ENCODE measurements at regions not wholly inside any gene's neighbourhood (a gene's known extent, or its start where the extent isn't known, plus 50 kb on each side); places are given as distances from the start of the nearest gene placed in this dataset.
"Not testable (repeated sequence)": the region's sequence is repeated elsewhere in the genome, so short reads cannot be mapped to it uniquely, and the experiment has no call there.

- Histone ChIP-seq H3K27ac (ENCODE audit: low read depth in 1 of 2, low read length in 1 of 2) (no peak overlapping the region), H3K36me3 (ENCODE audit: control insufficient read depth in 2 of 2, insufficient read depth in 2 of 2, low read length in 1 of 2) (no peaks in the 10 kb centered on the region), H3K4me3 (ENCODE audit: low read length in 2 of 2) (no peak overlapping the region), H3K4me1 (ENCODE audit: control insufficient read depth in 2 of 2, insufficient read depth in 2 of 2, low read length in 2 of 2) (no peaks in the 10 kb centered on the region), H3K9me3 (ENCODE audit: control insufficient read depth in 2 of 2, insufficient read depth in 1 of 2, low read length in 1 of 2) (no peaks in the 10 kb centered on the region), H3K27me3 (ENCODE audit: control insufficient read depth in 2 of 2, insufficient read depth in 1 of 2, low read length in 1 of 2) (no peaks in the 10 kb centered on the region)
- 66% methylated on average over 2 of the region's 2 CpGs for WGBS
- no peak for DNase-seq (ENCODE audit: low read depth in 6 of 9, low spot score in 9 of 9)
These were observed 396.4 kb downstream of the PIK3C3 start for GRCh38 chr18:42351455-42351854.

GRCh38 chr18:42360716-42361115 lies 405.7 kb downstream of the PIK3C3 start:
- H3K9me3 ChIP-seq (ENCODE audit: control insufficient read depth in 2 of 2, insufficient read depth in 1 of 2, low read length in 1 of 2): no peaks in the 10 kb centered on the region

DNA sequence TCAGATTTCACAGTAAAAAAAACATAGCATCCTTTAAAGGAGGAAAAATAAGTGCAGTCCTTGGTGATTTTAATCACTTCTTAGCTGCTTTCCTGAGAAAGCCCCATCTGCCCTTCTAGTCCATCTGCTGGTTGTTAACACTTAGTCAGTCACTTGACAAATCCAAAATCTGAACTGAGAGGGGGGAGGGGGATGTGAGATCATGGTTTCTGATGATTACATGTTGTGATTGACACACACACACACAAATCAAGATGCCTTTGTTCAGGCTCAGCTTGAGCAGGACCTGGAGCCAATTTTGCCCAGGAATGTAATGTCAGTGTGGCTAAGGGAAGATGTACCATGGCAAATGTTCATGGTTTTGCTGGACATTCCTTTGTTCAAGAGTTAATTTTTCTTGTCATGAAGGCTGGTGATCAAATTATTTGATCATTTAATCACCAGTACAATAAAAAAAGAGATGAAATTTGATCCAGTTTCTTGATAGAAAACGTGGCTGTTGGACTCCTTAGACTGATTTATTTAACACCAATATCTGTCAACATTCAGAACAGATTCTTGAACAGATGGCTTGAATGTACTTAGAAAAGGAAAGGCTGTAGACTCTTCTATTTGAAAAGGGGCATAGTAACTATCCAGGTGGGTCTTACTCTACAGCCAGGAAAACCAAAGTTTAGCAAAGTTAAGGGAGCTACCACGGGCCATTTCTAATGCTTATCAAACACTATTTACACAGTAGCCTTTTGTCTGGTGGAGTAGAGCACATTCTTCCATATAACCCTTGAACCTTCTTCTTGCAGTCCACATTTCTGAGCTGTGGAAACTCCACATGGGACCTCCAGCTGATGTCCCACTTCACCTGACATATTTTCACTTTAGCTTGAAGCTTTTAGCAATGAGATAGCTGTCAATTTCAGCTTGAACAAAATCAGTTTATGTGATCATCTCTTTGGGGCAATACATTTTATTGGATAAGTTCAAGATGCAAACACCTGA lies 408.7 kb downstream of the PIK3C3 start:
- Histone ChIP-seq H3K4me1 (ENCODE audit: control insufficient read depth in 2 of 2, insufficient read depth in 2 of 2, low read length in 2 of 2) (no peaks in the 10 kb centered on the region), H3K27ac (ENCODE audit: low read depth in 1 of 2, low read length in 1 of 2) (no peak overlapping the region), H3K4me3 (ENCODE audit: low read length in 2 of 2) (no peak overlapping the region), H3K9me3 (ENCODE audit: control insufficient read depth in 2 of 2, insufficient read depth in 1 of 2, low read length in 1 of 2) (no peaks in the 10 kb centered on the region), H3K27me3 (ENCODE audit: control insufficient read depth in 2 of 2, insufficient read depth in 1 of 2, low read length in 1 of 2) (no peaks in the 10 kb centered on the region), H3K36me3 (ENCODE audit: control insufficient read depth in 2 of 2, insufficient read depth in 2 of 2, low read length in 1 of 2) (no peaks in the 10 kb centered on the region)
- no peak for DNase-seq (ENCODE audit: low read depth in 6 of 9, low spot score in 9 of 9)
- WGBS: 56% methylated on average over 2 of the region's 2 CpGs

More at GRCh38 chr18:42360716-42361115, 405.7 kb downstream of the PIK3C3 start:
- H3K27ac ChIP-seq (ENCODE audit: low read depth in 1 of 2, low read length in 1 of 2): no peak overlapping the region
- no peak for DNase-seq (ENCODE audit: low read depth in 6 of 9, low spot score in 9 of 9)
- no peaks in the 10 kb centered on the region for H3K4me1 ChIP-seq (ENCODE audit: control insufficient read depth in 2 of 2, insufficient read depth in 2 of 2, low read length in 2 of 2)
- no peaks in the 10 kb centered on the region for H3K27me3 ChIP-seq (ENCODE audit: control insufficient read depth in 2 of 2, insufficient read depth in 1 of 2, low read length in 1 of 2)
- no peaks in the 10 kb centered on the region for H3K36me3 ChIP-seq (ENCODE audit: control insufficient read depth in 2 of 2, insufficient read depth in 2 of 2, low read length in 1 of 2)
- no peak overlapping the region for H3K4me3 ChIP-seq (ENCODE audit: low read length in 2 of 2)

GRCh38 chr18:42364766-42365165 lies 409.7 kb downstream of the PIK3C3 start:
- Histone ChIP-seq H3K4me3 (ENCODE audit: low read length in 2 of 2) (no peak overlapping the region), H3K4me1 (ENCODE audit: control insufficient read depth in 2 of 2, insufficient read depth in 2 of 2, low read length in 2 of 2) (no peaks in the 10 kb centered on the region), H3K36me3 (ENCODE audit: control insufficient read depth in 2 of 2, insufficient read depth in 2 of 2, low read length in 1 of 2) (no peaks in the 10 kb centered on the region), H3K27ac (ENCODE audit: low read depth in 1 of 2, low read length in 1 of 2) (no peak overlapping the region), H3K27me3 (ENCODE audit: control insufficient read depth in 2 of 2, insufficient read depth in 1 of 2, low read length in 1 of 2) (no peaks in the 10 kb centered on the region), H3K9me3 (ENCODE audit: control insufficient read depth in 2 of 2, insufficient read depth in 1 of 2, low read length in 1 of 2) (no peaks in the 10 kb centered on the region)
- no peak for DNase-seq (ENCODE audit: low read depth in 6 of 9, low spot score in 9 of 9)
- WGBS: 69% methylated on average over 1 of the region's 1 CpG

- DNase-seq (ENCODE audit: low read depth in 6 of 9, low spot score in 9 of 9): no peak
- WGBS: 71% methylated on average over 1 of the region's 1 CpG
- no peaks in the 10 kb centered on the region for H3K27me3 ChIP-seq (ENCODE audit: control insufficient read depth in 2 of 2, insufficient read depth in 1 of 2, low read length in 1 of 2)
- H3K9me3 ChIP-seq (ENCODE audit: control insufficient read depth in 2 of 2, insufficient read depth in 1 of 2, low read length in 1 of 2): no peaks in the 10 kb centered on the region
- no peak overlapping the region for H3K27ac ChIP-seq (ENCODE audit: low read depth in 1 of 2, low read length in 1 of 2)
- no peak overlapping the region for H3K4me3 ChIP-seq (ENCODE audit: low read length in 2 of 2)
- H3K4me1 ChIP-seq (ENCODE audit: control insufficient read depth in 2 of 2, insufficient read depth in 2 of 2, low read length in 2 of 2): no peaks in the 10 kb centered on the region
- no peaks in the 10 kb centered on the region for H3K36me3 ChIP-seq (ENCODE audit: control insufficient read depth in 2 of 2, insufficient read depth in 2 of 2, low read length in 1 of 2)
These were observed 410.6 kb downstream of the PIK3C3 start for GRCh38 chr18:42365591-42365990.

DNA sequence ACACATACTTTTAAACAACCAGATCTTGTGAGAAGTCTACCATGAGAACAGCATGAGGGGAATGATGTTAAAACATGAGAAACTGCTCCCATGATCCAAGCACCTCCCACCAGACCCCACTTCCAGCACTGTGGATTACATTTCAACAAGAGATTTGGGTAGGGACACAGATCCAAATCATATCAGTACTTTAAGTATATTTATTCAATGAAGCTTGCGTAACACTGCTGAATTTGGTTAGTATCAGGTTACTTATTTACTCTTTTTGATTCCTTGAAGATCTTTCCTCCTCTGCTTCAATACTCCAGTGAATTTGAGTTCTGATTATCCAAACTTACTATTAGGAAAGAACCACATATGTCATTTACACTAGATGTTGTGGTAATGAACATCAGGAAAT lies 418.6 kb downstream of the PIK3C3 start:
- no peaks in the 10 kb centered on the region for H3K4me1 ChIP-seq (ENCODE audit: control insufficient read depth in 2 of 2, insufficient read depth in 2 of 2, low read length in 2 of 2)
- no peak overlapping the region for H3K4me3 ChIP-seq (ENCODE audit: low read length in 2 of 2)
- WGBS: 96% methylated on average over 1 of the region's 1 CpG
- H3K27ac ChIP-seq (ENCODE audit: low read depth in 1 of 2, low read length in 1 of 2): no peak overlapping the region
- no peak for DNase-seq (ENCODE audit: low read depth in 6 of 9, low spot score in 9 of 9)
- no peaks in the 10 kb centered on the region for H3K36me3 ChIP-seq (ENCODE audit: control insufficient read depth in 2 of 2, insufficient read depth in 2 of 2, low read length in 1 of 2)
- H3K9me3 ChIP-seq (ENCODE audit: control insufficient read depth in 2 of 2, insufficient read depth in 1 of 2, low read length in 1 of 2): no peaks in the 10 kb centered on the region
- no peaks in the 10 kb centered on the region for H3K27me3 ChIP-seq (ENCODE audit: control insufficient read depth in 2 of 2, insufficient read depth in 1 of 2, low read length in 1 of 2)

- H3K4me1 ChIP-seq (ENCODE audit: control insufficient read depth in 2 of 2, insufficient read depth in 2 of 2, low read length in 2 of 2): no peaks in the 10 kb centered on the region
- no peaks in the 10 kb centered on the region for H3K27me3 ChIP-seq (ENCODE audit: control insufficient read depth in 2 of 2, insufficient read depth in 1 of 2, low read length in 1 of 2)
- H3K4me3 ChIP-seq (ENCODE audit: low read length in 2 of 2): no peak overlapping the region
- H3K9me3 ChIP-seq (ENCODE audit: control insufficient read depth in 2 of 2, insufficient read depth in 1 of 2, low read length in 1 of 2): no peaks in the 10 kb centered on the region
- H3K27ac ChIP-seq (ENCODE audit: low read depth in 1 of 2, low read length in 1 of 2): no peak overlapping the region
- no peak for DNase-seq (ENCODE audit: low read depth in 6 of 9, low spot score in 9 of 9)
- H3K36me3 ChIP-seq (ENCODE audit: control insufficient read depth in 2 of 2, insufficient read depth in 2 of 2, low read length in 1 of 2): no peaks in the 10 kb centered on the region
These were observed 419.9 kb downstream of the PIK3C3 start for GRCh38 chr18:42374961-42375360.

DNA sequence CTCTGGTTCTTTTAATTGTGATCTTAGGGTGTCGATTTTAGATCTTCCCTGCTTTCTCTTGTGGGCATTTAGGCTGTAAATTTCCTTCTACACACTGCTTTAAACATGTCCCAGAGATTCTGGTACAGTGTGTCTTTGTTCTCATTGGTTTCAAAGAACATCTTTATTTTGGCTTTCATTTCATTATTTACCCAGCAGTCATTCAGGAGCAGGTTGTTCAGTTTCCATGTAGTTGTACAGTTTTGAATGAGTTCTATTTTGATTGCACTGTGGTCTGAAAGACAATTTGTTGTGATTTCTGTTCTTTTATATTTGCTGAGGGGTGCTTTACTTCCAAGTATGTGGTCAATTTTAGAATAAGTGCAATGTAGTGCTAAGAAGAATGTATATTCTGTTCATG lies 423.8 kb downstream of the PIK3C3 start:
- DNase-seq (ENCODE audit: low read depth in 6 of 9, low spot score in 9 of 9); H3K4me1 ChIP-seq (ENCODE audit: control insufficient read depth in 2 of 2, insufficient read depth in 2 of 2, low read length in 2 of 2); H3K27ac ChIP-seq (ENCODE audit: low read depth in 1 of 2, low read length in 1 of 2); H3K36me3 ChIP-seq (ENCODE audit: control insufficient read depth in 2 of 2, insufficient read depth in 2 of 2, low read length in 1 of 2); H3K27me3 ChIP-seq (ENCODE audit: control insufficient read depth in 2 of 2, insufficient read depth in 1 of 2, low read length in 1 of 2); H3K4me3 ChIP-seq (ENCODE audit: low read length in 2 of 2); H3K9me3 ChIP-seq (ENCODE audit: control insufficient read depth in 2 of 2, insufficient read depth in 1 of 2, low read length in 1 of 2): not testable (repeated sequence)
- whole genome bisulfite sequencing: 76% methylated on average over 1 of the region's 1 CpG

DNA sequence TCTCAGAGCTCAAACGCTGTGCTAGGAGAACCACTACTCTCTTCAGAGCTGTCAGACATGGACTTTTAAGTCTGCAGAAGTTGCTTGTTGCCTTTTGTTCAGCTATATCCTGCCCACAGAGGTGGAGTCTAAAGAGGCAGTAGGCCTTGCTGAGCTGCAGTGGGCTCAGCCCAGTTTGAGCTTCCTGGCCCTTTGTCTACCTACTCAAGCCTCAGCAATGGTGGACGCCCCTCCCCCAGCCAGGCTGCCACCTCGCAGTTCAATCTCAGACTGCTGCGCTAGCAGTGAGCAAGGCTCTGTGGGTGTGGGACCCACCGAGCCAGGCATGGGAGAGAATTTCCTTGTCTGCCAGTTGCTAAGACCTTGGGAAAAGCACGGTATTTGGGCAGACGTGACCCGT lies 426.2 kb downstream of the PIK3C3 start:
- H3K4me1 ChIP-seq (ENCODE audit: control insufficient read depth in 2 of 2, insufficient read depth in 2 of 2, low read length in 2 of 2); H3K27me3 ChIP-seq (ENCODE audit: control insufficient read depth in 2 of 2, insufficient read depth in 1 of 2, low read length in 1 of 2); H3K4me3 ChIP-seq (ENCODE audit: low read length in 2 of 2); H3K27ac ChIP-seq (ENCODE audit: low read depth in 1 of 2, low read length in 1 of 2); DNase-seq (ENCODE audit: low read depth in 6 of 9, low spot score in 9 of 9); H3K36me3 ChIP-seq (ENCODE audit: control insufficient read depth in 2 of 2, insufficient read depth in 2 of 2, low read length in 1 of 2); H3K9me3 ChIP-seq (ENCODE audit: control insufficient read depth in 2 of 2, insufficient read depth in 1 of 2, low read length in 1 of 2): not testable (repeated sequence)
- WGBS: 96% methylated on average over 8 of the region's 8 CpGs
